HG02981 (cell line): ENCODE measurements at regions not wholly inside any gene's neighbourhood (a gene's known extent, or its start where the extent isn't known, plus 50 kb on each side); places are given as distances from the start of the nearest gene placed in this dataset.
"Not testable (repeated sequence)": the region's sequence is repeated elsewhere in the genome, so short reads cannot be mapped to it uniquely, and the experiment has no call there.

Experiments used
- ATAC-seq: cut with Tn5 transposase; IDR thresholded peaks from one replicate; pipeline ENCODE4 v1.9.1; 2021; ENCODE audit warnings: mild to moderate bottlenecking, moderate library complexity; ENCODE audit not compliant: unreplicated experiment

- no peak for ATAC-seq
Observed at GRCh38 chr6:90915224-90915915, 328.5 kb upstream of the MAP3K7 start.

GRCh38 chr6:90914312-90914711 is 327.4 kb upstream of the MAP3K7 start:
- no peak for ATAC-seq

GRCh38 chr6:90913266-90913960 is 326.5 kb upstream of the MAP3K7 start:
- ATAC-seq, result no peak

- ATAC-seq, result no peak
Observed at GRCh38 chr6:90911642-90912041, 324.8 kb upstream of the MAP3K7 start.

GRCh38 chr6:90910893-90911292 is 324.0 kb upstream of the MAP3K7 start:
- no peak for ATAC-seq

- ATAC-seq, result no peak
Observed at GRCh38 chr6:90907931-90908655, 321.2 kb upstream of the MAP3K7 start.

- no peak for ATAC-seq
Observed at GRCh38 chr6:90905351-90905750, 318.5 kb upstream of the MAP3K7 start.

- ATAC-seq, result no peak
Observed at GRCh38 chr6:90900034-90900433, 313.2 kb upstream of the MAP3K7 start.

GRCh38 chr6:90898763-90899162 is 311.9 kb upstream of the MAP3K7 start:
- no peak for ATAC-seq

GRCh38 chr6:90896075-90896547 is 309.2 kb upstream of the MAP3K7 start:
- no peak for ATAC-seq

GRCh38 chr6:90895299-90896074 is 308.6 kb upstream of the MAP3K7 start:
- no peak for ATAC-seq

- no peak for ATAC-seq
Observed at GRCh38 chr6:90894285-90895130, 307.6 kb upstream of the MAP3K7 start.

GRCh38 chr6:90893400-90893799 is 306.5 kb upstream of the MAP3K7 start:
- no peak for ATAC-seq

GRCh38 chr6:90892271-90892670 is 305.4 kb upstream of the MAP3K7 start:
- no peak for ATAC-seq

- ATAC-seq, result no peak
Observed at GRCh38 chr6:90891355-90891754, 304.5 kb upstream of the MAP3K7 start.

- ATAC-seq, result no peak
Observed at GRCh38 chr6:90890683-90891330, 303.9 kb upstream of the MAP3K7 start.

- no peak for ATAC-seq
Observed at GRCh38 chr6:90887764-90888163, 300.9 kb upstream of the MAP3K7 start.

- ATAC-seq, result no peak
Observed at GRCh38 chr6:90885611-90886056, 298.8 kb upstream of the MAP3K7 start.

- ATAC-seq, result not testable (repeated sequence)
Observed at GRCh38 chr6:90885137-90885536, 298.3 kb upstream of the MAP3K7 start.

- ATAC-seq, result no peak
Observed at GRCh38 chr6:90877616-90878015, 290.7 kb upstream of the MAP3K7 start.
